GM23248 (cell line): ENCODE measurements at regions not wholly inside any gene's neighbourhood (a gene's known extent, or its start where the extent isn't known, plus 50 kb on each side); places are given as distances from the start of the nearest gene placed in this dataset.
A peak's percentile ranks its signal among the peaks of the same experiment; 100 is the strongest.

Experiments
- DNase-seq: peaks from one replicate; pipeline ENCODE4 v3.0.0-alpha.2; 2015
- H2AFZ ChIP-seq: fragments of 200-600 bp; sonication (generic); 2 replicates; pipeline ENCODE4 v1.6.1; 2016; ENCODE audit warnings: antibody characterized with exemption
- H3F3A ChIP-seq: fragments of 200-600 bp; sonication (generic); 2 replicates; pipeline ENCODE4 v1.6.1; 2016; ENCODE audit warnings: mild to moderate bottlenecking, antibody characterized with exemption, mixed run types; ENCODE audit not compliant: insufficient read depth
- H3K27ac ChIP-seq: fragments of 200-600 bp; sonication (generic); 2 replicates; pipeline ENCODE4 v1.5.1; 2016; ENCODE audit warnings: mild to moderate bottlenecking
- H3K27me3 ChIP-seq: fragments of 200-600 bp; sonication (generic); replicated peaks from 2 replicates; pipeline ENCODE4 v1.6.1; 2016; ENCODE audit warnings: mild to moderate bottlenecking; ENCODE audit not compliant: insufficient read depth
- H3K36me3 ChIP-seq: fragments of 200-600 bp; sonication (generic); 2 replicates; pipeline ENCODE4 v1.6.1; 2016; ENCODE audit warnings: low read depth, mild to moderate bottlenecking
- H3K4me1 ChIP-seq: fragments of 200-600 bp; sonication (generic); 2 replicates; pipeline ENCODE4 v1.6.1; 2016; ENCODE audit warnings: mild to moderate bottlenecking; ENCODE audit not compliant: insufficient read depth
- H3K4me2 ChIP-seq: fragments of 200-600 bp; sonication (generic); one replicate; pipeline ENCODE4 v1.6.1; 2016; ENCODE audit warnings: mild to moderate bottlenecking; ENCODE audit not compliant: unreplicated experiment
- H3K4me3 ChIP-seq: fragments of 200-600 bp; sonication (generic); 2 replicates; pipeline ENCODE4 v1.5.1; 2016; ENCODE audit warnings: mild to moderate bottlenecking
- H3K79me2 ChIP-seq: fragments of 200-600 bp; sonication (generic); 2 replicates; pipeline ENCODE4 v1.6.1; 2016; ENCODE audit warnings: mild to moderate bottlenecking; ENCODE audit not compliant: insufficient read depth
- H3K9ac ChIP-seq: fragments of 200-600 bp; sonication (generic); 2 replicates; pipeline ENCODE4 v1.6.1; 2016; ENCODE audit warnings: mild to moderate bottlenecking
- H3K9me2 ChIP-seq: fragments of 200-600 bp; sonication (generic); 2 replicates; pipeline ENCODE4 v1.6.1; 2016; ENCODE audit warnings: mixed run types, mild to moderate bottlenecking, moderate library complexity; ENCODE audit not compliant: insufficient read depth
- H3K9me3 ChIP-seq: fragments of 200-600 bp; sonication (generic); one replicate; pipeline ENCODE4 v1.6.1; 2017; ENCODE audit warnings: low read depth
- H4K20me1 ChIP-seq: fragments of 200-600 bp; sonication (generic); 2 replicates; pipeline ENCODE4 v1.6.0; 2016; ENCODE audit not compliant: insufficient read depth
- EZH2 ChIP-seq: fragments of 200-600 bp; sonication (generic); IDR thresholded peaks from 2 replicates; pipeline ENCODE4 v1.6.1; 2018; ENCODE audit warnings: antibody characterized with exemption, mild to moderate bottlenecking; ENCODE audit not compliant: insufficient read depth, poor library complexity, severe bottlenecking
- EZH2phosphoT487 ChIP-seq: fragments of 200-600 bp; sonication (generic); IDR thresholded peaks from 2 replicates; pipeline ENCODE4 v1.6.1; 2018; ENCODE audit warnings: antibody characterized with exemption, moderate library complexity, mild to moderate bottlenecking, low read depth; ENCODE audit not compliant: insufficient read depth
- WGBS, 2 experiments: methylation state at CpG; one replicate each; pipeline ENCODE4 v1.1.6; 2015 to 2017; ENCODE audit warnings: low lambda C conversion rate in 2 of 2, low coverage in 1 of 2; ENCODE audit errors: missing lambda C conversion rate in 2 of 2; 5-methylcytosine and 5-hydroxymethylcytosine counted together
- in situ Hi-C: fragments of 300-500 bp; cut with MboI; formaldehyde crosslinking; loops from 2 replicates; pipeline ENCODE4 v1.15.0; 2020

DNA sequence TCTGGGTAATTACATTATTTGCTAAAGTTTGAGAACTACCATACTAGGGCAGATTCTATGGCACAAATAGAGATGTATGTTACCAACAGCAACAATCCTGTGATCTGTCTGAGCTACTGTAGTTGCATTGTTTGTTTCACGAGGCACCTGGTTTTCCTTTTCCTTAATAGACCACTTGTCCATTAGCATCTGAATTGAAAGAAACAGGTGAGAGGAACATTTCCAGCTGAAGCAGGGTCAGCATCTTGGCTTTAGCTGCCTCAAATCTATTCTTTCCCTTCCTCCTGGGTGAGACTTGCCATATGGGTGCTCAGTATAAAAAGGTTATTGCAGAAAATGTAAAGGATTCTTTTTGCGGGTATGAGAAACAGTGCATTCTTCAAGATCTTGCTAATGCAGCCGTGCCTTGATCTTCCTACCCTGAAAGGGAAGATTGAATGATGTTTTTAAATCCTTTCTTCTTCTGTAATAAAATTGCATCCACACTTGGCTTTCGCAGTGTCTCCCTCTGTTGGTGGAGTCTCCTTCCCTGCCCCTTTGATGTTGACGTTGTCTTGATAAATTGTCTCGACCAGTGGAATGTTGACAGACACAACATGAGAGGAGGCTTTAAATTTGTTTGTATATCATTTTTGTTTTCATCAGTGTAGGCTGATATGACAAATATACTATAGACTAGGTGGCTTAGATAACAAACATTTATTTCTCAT, 118.0 kb upstream of the BRINP1 start:
- Histone ChIP-seq H3K36me3 (no peaks in the 10 kb centered on the region), H3K79me2 (no peaks in the 10 kb centered on the region), H3K9me2 (no peaks in the 10 kb centered on the region), H3K9ac (no peak overlapping the region), H2AFZ (no peak overlapping the region), H3F3A (no peaks in the 10 kb centered on the region), H3K4me1 (no peaks in the 10 kb centered on the region), H3K9me3 (no peaks in the 10 kb centered on the region), H4K20me1 (no peaks in the 10 kb centered on the region), H3K4me3 (no peak overlapping the region), H3K27me3 (no peaks in the 10 kb centered on the region), H3K27ac (no peak overlapping the region), H3K4me2 (no peak overlapping the region)
- DNase-seq: no peak
- WGBS, 2 experiments: 31 to 35% methylated on average over 6 of the region's 6 CpGs
- TF ChIP-seq EZH2 (no peak), EZH2phosphoT487 (no peak)
- in situ Hi-C loops: no loop called here

DNA sequence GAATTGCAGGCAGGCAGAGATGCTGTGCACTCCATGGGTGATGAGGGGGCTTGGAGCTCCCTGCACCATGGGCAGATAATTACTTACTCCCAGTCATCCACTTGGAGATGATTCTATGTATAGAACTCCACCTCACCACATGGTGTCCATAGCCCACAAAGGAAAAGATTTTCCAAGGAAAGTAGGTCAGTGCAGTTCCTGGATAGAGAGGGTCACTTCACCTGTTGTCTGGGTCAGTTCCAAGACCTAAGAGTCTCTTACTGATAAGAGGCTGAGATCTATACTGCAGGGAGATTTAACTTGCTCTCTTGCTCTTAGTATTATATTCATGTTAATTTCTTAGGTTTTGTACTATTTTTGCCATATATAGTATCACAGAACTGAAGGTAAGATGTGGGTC, 113.9 kb upstream of the BRINP1 start:
- Histone ChIP-seq H3K9me3 (no peaks in the 10 kb centered on the region), H2AFZ (no peak overlapping the region), H3K27me3 (no peaks in the 10 kb centered on the region), H4K20me1 (no peaks in the 10 kb centered on the region), H3K79me2 (no peaks in the 10 kb centered on the region), H3K36me3 (no peaks in the 10 kb centered on the region), H3K9me2 (no peaks in the 10 kb centered on the region), H3K4me2 (no peak overlapping the region), H3K4me3 (no peak overlapping the region), H3K9ac (no peak overlapping the region), H3K4me1 (no peaks in the 10 kb centered on the region), H3F3A (no peaks in the 10 kb centered on the region), H3K27ac (no peak overlapping the region)
- no peak for DNase-seq
- TF ChIP-seq EZH2phosphoT487 (no peak), EZH2 (no peak)
- in situ Hi-C loops: no loop called here

DNA sequence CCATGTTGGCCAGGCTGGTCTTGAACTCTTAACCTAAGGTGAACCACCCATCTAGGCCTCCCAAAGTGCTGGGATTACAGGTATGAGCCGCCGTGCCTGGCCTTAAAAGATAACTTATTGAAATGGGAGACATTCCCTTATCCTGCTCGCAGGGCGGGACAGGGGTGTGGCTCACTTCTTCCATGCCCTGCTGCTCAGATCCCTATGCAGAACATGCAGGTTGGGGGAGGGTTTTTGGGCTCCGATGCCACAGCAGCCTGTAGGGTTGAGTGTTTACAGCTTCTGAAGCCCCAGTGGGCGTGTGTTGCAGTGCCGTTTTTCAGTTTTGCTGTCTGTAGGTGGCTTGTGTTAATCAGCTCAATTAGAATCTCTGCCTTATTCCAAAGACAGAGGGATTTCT, 108.0 kb upstream of the BRINP1 start:
- no peaks in the 10 kb centered on the region for H3F3A ChIP-seq
- in situ Hi-C loops: no loop called here
- H3K79me2 ChIP-seq: no peaks in the 10 kb centered on the region
- no peaks in the 10 kb centered on the region for H3K36me3 ChIP-seq
- H4K20me1 ChIP-seq: no peaks in the 10 kb centered on the region
- H3K4me1 ChIP-seq: no peaks in the 10 kb centered on the region
- no peak overlapping the region for H3K4me2 ChIP-seq
- no peaks in the 10 kb centered on the region for H3K9me3 ChIP-seq
- no peak overlapping the region for H3K4me3 ChIP-seq
- WGBS, 2 experiments: 42 to 46% methylated on average over 7 of the region's 7 CpGs
- H3K27ac ChIP-seq: no peak overlapping the region
- no peaks in the 10 kb centered on the region for H3K9me2 ChIP-seq
- no peaks in the 10 kb centered on the region for H3K27me3 ChIP-seq
- DNase-seq: no peak
- no peak overlapping the region for H2AFZ ChIP-seq
- TF ChIP-seq EZH2: no peak
- no peak for TF ChIP-seq EZH2phosphoT487
- H3K9ac ChIP-seq: no peak overlapping the region

DNA sequence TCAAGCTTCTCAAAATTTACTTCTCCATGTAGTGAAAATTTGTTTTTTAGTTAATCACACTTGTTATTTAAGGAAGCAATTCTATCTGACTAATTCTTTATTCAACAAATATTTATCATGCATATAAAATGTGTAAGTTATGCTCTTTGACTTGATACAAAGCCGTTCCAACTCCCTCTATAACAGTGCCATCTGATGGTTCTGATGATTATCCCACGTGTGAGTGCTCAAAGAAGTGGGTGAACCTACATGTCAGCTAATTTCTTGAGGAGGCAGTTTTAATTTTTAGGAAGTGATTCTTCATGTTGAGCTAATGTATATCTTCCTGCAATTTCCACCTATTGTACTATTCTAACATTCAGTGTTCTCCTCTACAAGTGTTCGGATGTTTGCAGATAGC, 88.8 kb upstream of the BRINP1 start:
- in situ Hi-C loops: no loop called here

DNA sequence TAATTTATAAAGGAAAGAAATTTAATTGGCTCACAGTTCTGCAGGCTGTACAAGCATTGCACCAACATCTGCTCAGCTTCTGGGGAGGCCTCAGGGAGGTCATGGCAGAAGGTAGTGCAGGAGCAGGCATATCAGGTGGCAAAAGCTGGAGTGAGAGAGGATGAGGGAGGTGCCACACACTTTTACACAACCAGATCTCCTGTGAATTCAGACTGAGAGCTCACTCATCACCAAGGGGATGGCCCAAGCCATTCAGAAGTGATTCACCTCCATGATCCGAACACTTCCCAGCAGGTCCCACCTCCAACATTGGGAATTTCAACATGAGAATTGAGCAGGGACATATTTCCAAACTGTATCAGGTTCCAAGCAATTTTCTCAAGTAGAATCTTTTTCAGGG, 84.7 kb upstream of the BRINP1 start:
- Histone ChIP-seq H3K9me2 (no peaks in the 10 kb centered on the region), H3K27ac (peak overlapping the region; percentile 50), H3K4me2 (peak overlapping the region; percentile 54), H3K9me3 (no peaks in the 10 kb centered on the region), H4K20me1 (no peaks in the 10 kb centered on the region), H3K4me3 (peak overlapping the region; percentile 26), H3K36me3 (no peaks in the 10 kb centered on the region), H3K4me1 (peaks cover 20% of the 10 kb centered on the region), H3K27me3 (no peaks in the 10 kb centered on the region), H3F3A (peaks cover 14% of the 10 kb centered on the region), H3K9ac (no peak overlapping the region), H2AFZ (no peak overlapping the region), H3K79me2 (no peaks in the 10 kb centered on the region)
- 5 to 6% methylated on average over 1 of the region's 1 CpG for WGBS, 2 experiments
- peak; percentile 59 for DNase-seq
- TF ChIP-seq EZH2 (no peak), EZH2phosphoT487 (no peak)
- in situ Hi-C loops: no loop called here

More for the DNA sequence above, 88.8 kb upstream of the BRINP1 start:
- no peak overlapping the region for H3K4me3 ChIP-seq
- no peak for TF ChIP-seq EZH2phosphoT487
- TF ChIP-seq EZH2: no peak
- no peaks in the 10 kb centered on the region for H3K79me2 ChIP-seq
- no peaks in the 10 kb centered on the region for H3K9me3 ChIP-seq
- no peak overlapping the region for H2AFZ ChIP-seq
- no peaks in the 10 kb centered on the region for H3K27me3 ChIP-seq
- no peaks in the 10 kb centered on the region for H3K36me3 ChIP-seq
- no peak for DNase-seq
- peaks cover 19% of the 10 kb centered on the region for H3K4me1 ChIP-seq
- WGBS, 2 experiments: 24 to 30% methylated on average over 3 of the region's 3 CpGs
- H3F3A ChIP-seq: peaks cover 8% of the 10 kb centered on the region
- H3K9me2 ChIP-seq: no peaks in the 10 kb centered on the region
- H3K4me2 ChIP-seq: no peak overlapping the region
- no peaks in the 10 kb centered on the region for H4K20me1 ChIP-seq
- H3K9ac ChIP-seq: no peak overlapping the region
- H3K27ac ChIP-seq: no peak overlapping the region
